Prostate gland (tissue), 2 donors: ENCODE measurements at regions not wholly inside any gene's neighbourhood (a gene's known extent, or its start where the extent isn't known, plus 50 kb on each side); places are given as distances from the start of the nearest gene placed in this dataset.

Source experiments
- DNase-seq: peaks from one replicate; pipeline ENCODE4 v3.0.0-alpha.2; 2019; ENCODE audit warnings: low spot score
- H3K27ac ChIP-seq, 2 donors: fragments of 200-600 bp; sonication (generic); 2 replicates each; pipeline ENCODE4 v1.5.1; 2017 to 2019
- H3K27me3 ChIP-seq: fragments of 200-600 bp; sonication (generic); replicated peaks from 2 replicates; pipeline ENCODE4 v1.5.1; 2019; ENCODE audit not compliant: insufficient read depth
- H3K36me3 ChIP-seq, 2 donors: fragments of 200-600 bp; sonication (generic); 1 replicate in 1 of 2; 2 replicates in 1 of 2; pipeline versions ENCODE4 v1.5.1 to v1.8.1; 2017 to 2019
- H3K4me1 ChIP-seq: fragments of 200-600 bp; sonication (generic); replicated peaks from 2 replicates; pipeline ENCODE4 v1.5.1; 2019
- H3K4me3 ChIP-seq, 2 donors: fragments of 200-600 bp; sonication (generic); 2 replicates each; pipeline ENCODE4 v1.5.1; 2017 to 2019
- H3K9me3 ChIP-seq: fragments of 200-600 bp; sonication (generic); 2 replicates; pipeline ENCODE4 v1.5.1; 2017
- POLR2A ChIP-seq: fragments of 450-650 bp; IDR thresholded peaks from one replicate; pipeline ENCODE4 v1.6.1; 2016; ENCODE audit warnings: antibody characterized with exemption, mild to moderate bottlenecking
- POLR2AphosphoS5 ChIP-seq: sonication (generic); formaldehyde crosslinking; IDR thresholded peaks from one replicate; pipeline ENCODE4 v1.6.1; 2017; ENCODE audit warnings: antibody characterized with exemption
- WGBS: methylation state at CpG from one replicate; pipeline ENCODE4 v1.1.5; 2018; 5-methylcytosine and 5-hydroxymethylcytosine counted together
- intact Hi-C: fragments of 100-400 bp; cut with DNase I; formaldehyde crosslinking; loops from one replicate; pipeline ENCODE4 v1.14.2; 2022
- TF ChIP-seq, protein P1 (sequence below), 4 experiments: fragments of 200-600 bp in 2 of 4; fragments of 450-650 bp in 2 of 4; sonication (generic) in 2 of 4; IDR thresholded peaks; 1 replicate in 3 of 4; 2 replicates in 1 of 4; pipeline ENCODE4 v1.5.1; 2016 to 2019; ENCODE audit warnings: antibody characterized with exemption in 4 of 4, mild to moderate bottlenecking in 2 of 4, moderate library complexity in 2 of 4

DNA sequence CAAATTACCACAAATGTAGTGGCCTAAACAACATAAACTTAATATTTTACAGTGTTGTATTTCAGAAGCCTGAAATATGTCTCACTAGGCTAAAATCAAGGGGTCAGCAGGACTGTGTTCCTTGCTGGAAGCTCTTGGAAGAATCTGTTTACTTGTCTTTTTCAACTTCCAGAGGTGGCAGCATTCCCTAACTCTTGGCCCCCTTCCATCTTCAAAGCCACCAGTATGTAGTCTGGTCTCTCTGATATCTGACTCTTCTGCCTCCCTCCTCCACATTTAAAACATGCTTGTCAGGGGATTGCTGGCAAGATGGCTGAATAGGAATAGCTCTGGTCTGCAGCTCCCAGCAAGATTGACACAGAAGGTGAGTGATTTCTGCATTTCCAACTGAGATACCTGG is 567.5 kb downstream of the PLA2G4A start:
- Histone ChIP-seq H3K36me3 (no peaks in the 10 kb centered on the region), H3K27me3 (no peaks in the 10 kb centered on the region), H3K4me3 (no peak overlapping the region), H3K4me1 (no peaks in the 10 kb centered on the region), H3K9me3 (no peaks in the 10 kb centered on the region), H3K27ac (no peak overlapping the region)
- DNase-seq = no peak
- TF ChIP-seq POLR2AphosphoS5 (no peak), POLR2A (no peak)
- TF ChIP-seq, protein P1, sequence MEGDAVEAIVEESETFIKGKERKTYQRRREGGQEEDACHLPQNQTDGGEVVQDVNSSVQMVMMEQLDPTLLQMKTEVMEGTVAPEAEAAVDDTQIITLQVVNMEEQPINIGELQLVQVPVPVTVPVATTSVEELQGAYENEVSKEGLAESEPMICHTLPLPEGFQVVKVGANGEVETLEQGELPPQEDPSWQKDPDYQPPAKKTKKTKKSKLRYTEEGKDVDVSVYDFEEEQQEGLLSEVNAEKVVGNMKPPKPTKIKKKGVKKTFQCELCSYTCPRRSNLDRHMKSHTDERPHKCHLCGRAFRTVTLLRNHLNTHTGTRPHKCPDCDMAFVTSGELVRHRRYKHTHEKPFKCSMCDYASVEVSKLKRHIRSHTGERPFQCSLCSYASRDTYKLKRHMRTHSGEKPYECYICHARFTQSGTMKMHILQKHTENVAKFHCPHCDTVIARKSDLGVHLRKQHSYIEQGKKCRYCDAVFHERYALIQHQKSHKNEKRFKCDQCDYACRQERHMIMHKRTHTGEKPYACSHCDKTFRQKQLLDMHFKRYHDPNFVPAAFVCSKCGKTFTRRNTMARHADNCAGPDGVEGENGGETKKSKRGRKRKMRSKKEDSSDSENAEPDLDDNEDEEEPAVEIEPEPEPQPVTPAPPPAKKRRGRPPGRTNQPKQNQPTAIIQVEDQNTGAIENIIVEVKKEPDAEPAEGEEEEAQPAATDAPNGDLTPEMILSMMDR (IDR thresholded peaks at IDR 0.05) = no peak
- intact Hi-C loops = no loop called here

DNA sequence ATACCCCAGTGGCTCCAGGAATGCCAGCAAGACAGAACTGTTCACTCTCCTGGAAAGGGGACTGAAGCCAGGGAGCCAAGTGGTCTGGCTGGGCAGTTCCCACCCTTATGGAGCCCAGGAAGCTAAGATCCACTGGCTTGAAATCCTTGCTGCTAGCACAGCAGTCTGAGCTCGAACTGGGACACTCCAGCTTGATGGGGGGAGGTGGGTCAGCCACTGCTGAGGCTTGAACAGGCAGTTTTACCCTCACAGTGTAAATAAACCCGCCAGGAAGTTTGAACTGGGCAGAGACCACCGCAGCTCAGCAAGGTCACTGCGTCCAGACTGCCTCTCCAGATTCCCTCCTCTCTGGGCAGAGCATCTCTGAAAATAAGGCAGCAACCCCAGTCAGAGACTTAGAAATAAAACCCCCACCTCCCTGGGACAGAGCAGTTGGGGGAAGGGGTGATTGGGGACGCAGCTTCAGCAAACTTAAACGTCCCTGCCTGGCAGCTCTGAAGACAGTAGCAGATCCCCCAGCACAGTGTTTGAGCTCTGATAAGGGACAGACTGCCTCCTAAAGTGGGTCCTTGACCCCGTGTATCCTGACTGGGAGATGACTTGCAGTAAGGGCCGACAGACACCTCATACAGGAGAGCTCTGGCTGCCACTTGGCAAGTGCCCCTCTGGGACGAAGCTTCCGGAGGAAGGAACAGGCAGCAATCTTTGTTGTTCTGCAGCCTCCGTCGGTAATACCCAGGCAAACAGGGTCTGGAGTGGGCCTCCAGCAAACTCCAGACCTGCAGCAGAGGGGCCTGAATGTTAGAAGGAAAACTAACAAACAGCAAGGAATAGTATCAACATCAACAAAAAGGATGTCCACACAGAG is 568.4 kb downstream of the PLA2G4A start:
- intact Hi-C loops = no loop called here
- DNase-seq = no peak
- Histone ChIP-seq H3K9me3 (no peaks in the 10 kb centered on the region), H3K4me1 (no peaks in the 10 kb centered on the region), H3K36me3 (no peaks in the 10 kb centered on the region), H3K4me3 (no peak overlapping the region), H3K27me3 (no peaks in the 10 kb centered on the region), H3K27ac (no peak overlapping the region)
- TF ChIP-seq, protein P1 (IDR thresholded peaks at IDR 0.05) = no peak
- no peak for TF ChIP-seq POLR2A
- no peak for TF ChIP-seq POLR2AphosphoS5
- 69% methylated on average over 12 of the region's 12 CpGs for WGBS

DNA sequence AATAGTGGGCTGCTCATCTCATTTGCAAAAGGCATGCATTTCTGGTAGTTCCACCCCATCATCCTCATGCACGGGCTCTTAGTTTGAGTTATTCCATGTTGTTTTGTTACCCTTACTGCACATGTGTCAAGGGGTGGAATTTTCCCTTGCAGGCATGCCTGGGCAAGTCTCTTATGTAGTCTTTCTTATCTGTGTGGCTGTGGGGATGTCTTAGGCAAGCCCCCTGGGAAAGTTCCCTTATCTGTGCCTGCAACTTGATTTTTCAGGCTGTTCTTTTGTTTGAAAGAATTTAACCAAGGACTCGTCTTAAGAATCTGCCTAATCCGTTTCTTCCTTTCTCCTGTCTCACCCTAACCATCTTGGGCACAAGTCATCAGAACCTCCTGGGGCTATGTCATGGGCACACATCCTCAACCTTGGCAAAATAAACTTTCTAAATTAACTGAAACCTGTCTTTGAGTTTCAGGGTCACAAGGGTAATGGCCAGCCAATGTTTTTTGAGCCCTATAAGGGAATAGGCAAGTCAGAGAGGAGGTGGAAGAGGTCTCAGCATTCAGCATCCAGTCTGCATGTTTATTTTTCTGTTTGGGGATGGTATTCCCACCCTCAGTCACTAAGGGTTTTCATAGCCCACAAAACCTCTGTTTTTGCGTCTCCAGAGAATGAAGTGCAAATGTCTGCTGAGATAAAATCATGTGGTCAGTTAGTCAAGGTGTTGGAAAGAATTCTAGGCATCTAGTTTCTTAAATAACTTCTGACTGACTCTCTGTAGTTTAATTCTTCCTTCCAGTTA is 579.7 kb downstream of the PLA2G4A start:
- DNase-seq = no peak
- H3K4me3 ChIP-seq = no peak overlapping the region
- intact Hi-C loops = no loop called here
- H3K4me1 ChIP-seq = no peaks in the 10 kb centered on the region
- no peaks in the 10 kb centered on the region for H3K27me3 ChIP-seq
- H3K27ac ChIP-seq = no peak overlapping the region
- no peak for TF ChIP-seq POLR2AphosphoS5
- TF ChIP-seq POLR2A = no peak
- TF ChIP-seq, protein P1 (IDR thresholded peaks at IDR 0.05) = no peak
- no peaks in the 10 kb centered on the region for H3K36me3 ChIP-seq
- no peaks in the 10 kb centered on the region for H3K9me3 ChIP-seq
- WGBS = 81% methylated on average over 4 of the region's 4 CpGs

DNA sequence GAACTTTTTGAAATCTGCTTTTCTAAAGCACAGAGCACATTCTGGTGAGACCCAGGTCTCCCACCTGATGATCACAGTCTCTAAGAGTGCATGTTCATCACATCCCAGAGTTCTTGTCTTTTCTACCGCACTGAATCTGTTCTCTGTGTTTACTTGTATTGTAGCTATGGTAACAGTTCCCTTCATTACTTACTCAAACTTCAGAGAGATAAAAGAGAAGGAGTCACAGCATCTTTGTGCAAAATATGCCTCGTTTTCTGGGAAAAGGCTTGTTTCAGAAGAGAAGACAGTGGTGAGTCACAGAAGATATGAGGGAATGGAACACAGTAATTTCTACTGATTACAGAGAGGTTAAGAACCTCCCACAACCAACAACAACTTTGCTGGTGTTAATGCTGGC is 580.6 kb downstream of the PLA2G4A start:
- no peak for TF ChIP-seq POLR2AphosphoS5
- TF ChIP-seq, protein P1 (IDR thresholded peaks at IDR 0.05) = no peak
- TF ChIP-seq POLR2A = no peak
- Histone ChIP-seq H3K4me3 (no peak overlapping the region), H3K9me3 (no peaks in the 10 kb centered on the region), H3K4me1 (no peaks in the 10 kb centered on the region), H3K27ac (no peak overlapping the region), H3K27me3 (no peaks in the 10 kb centered on the region), H3K36me3 (no peaks in the 10 kb centered on the region)
- DNase-seq = no peak
- WGBS = 39% methylated on average over 2 of the region's 2 CpGs
- intact Hi-C loops = no loop called here
